NB4 (cell line): ENCODE measurements at regions not wholly inside any gene's neighbourhood (a gene's known extent, or its start where the extent isn't known, plus 50 kb on each side); places are given as distances from the start of the nearest gene placed in this dataset.

Source experiments
- CTCF ChIP-seq: IDR thresholded peaks from one replicate; pipeline ENCODE4 v1.5.1; 2012; ENCODE audit warnings: low read depth, low read length
- MYC ChIP-seq: IDR thresholded peaks from 2 replicates; pipeline ENCODE4 v1.6.1; 2011; ENCODE audit warnings: low read depth, low read length
- POLR2A ChIP-seq: IDR thresholded peaks from 2 replicates; pipeline ENCODE4 v1.6.1; 2011; ENCODE audit warnings: mild to moderate bottlenecking; ENCODE audit not compliant: insufficient read length; ENCODE audit errors: extremely low read depth

GRCh38 chrX:15960237-15960636 lies 105.6 kb upstream of the AP1S2 start:
- TF ChIP-seq CTCF (no peak), POLR2A (no peak), MYC (no peak)
